ENCODE measurements at regions not wholly inside any gene's neighbourhood (a gene's known extent, or its start where the extent isn't known, plus 50 kb on each side); places are given as distances from the start of the nearest gene placed in this dataset.

GRCh38 chr7:17070231-17070708, 188.5 kb upstream of the AGR3 start:
- Histone ChIP-seq H3K4me3 (ENCODE audit: low read depth, low read length) (no peak overlapping the region), H3K27ac (no peak overlapping the region), H3K27me3 (replicated peaks) (no peaks in the 10 kb centered on the region), H3K36me3 (replicated peaks) (no peaks in the 10 kb centered on the region)
- no peak for DNase-seq
- in situ Hi-C loops (cut with HindIII; ENCODE audit: low pct_ligation_motif_present, low sequenced_read_pairs) = no loop called here
- TF ChIP-seq CTCF (IDR thresholded peaks at IDR 0.05; ENCODE audit: low read depth, low read length, missing control alignments) = no peak

- Histone ChIP-seq H3K36me3 (replicated peaks) (no peaks in the 10 kb centered on the region), H3K27ac (no peak overlapping the region), H3K27me3 (replicated peaks) (no peaks in the 10 kb centered on the region), H3K4me3 (ENCODE audit: low read depth, low read length) (no peak overlapping the region)
- DNase-seq = no peak
- TF ChIP-seq CTCF (IDR thresholded peaks at IDR 0.05; ENCODE audit: low read depth, low read length, missing control alignments) = no peak
- in situ Hi-C loops (cut with HindIII; ENCODE audit: low pct_ligation_motif_present, low sequenced_read_pairs) = no loop called here
Measured at GRCh38 chr7:17071866-17072265, 190.1 kb upstream of the AGR3 start.

- no peak overlapping the region for H3K27ac ChIP-seq
- no peak for TF ChIP-seq CTCF (IDR thresholded peaks at IDR 0.05; ENCODE audit: low read depth, low read length, missing control alignments)
Measured at GRCh38 chr7:17075601-17076255, 193.9 kb upstream of the AGR3 start.

DNA sequence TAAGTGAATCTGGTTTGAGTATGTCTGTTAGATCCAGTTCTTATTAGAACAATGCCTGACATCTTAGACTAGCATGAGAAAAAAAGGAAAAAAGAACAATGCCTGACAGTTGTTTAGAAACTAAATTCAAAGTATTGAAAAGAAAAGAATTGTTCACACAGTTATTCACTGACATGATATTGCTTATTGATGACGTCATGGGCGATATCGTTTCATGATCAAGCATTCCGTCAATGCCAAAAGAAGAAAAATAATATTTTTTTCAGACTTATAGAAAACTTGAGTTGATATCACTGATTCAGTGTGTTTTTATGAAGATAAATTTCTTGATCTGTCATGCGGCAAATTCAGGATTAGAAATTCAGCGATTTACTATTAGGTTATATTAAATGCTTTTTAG, 196.5 kb upstream of the AGR3 start:
- no peak overlapping the region for H3K27ac ChIP-seq

More at GRCh38 chr7:17075601-17076255, 193.9 kb upstream of the AGR3 start:
- in situ Hi-C loops (cut with HindIII; ENCODE audit: low pct_ligation_motif_present, low sequenced_read_pairs) = no loop called here
- Histone ChIP-seq H3K27me3 (replicated peaks) (no peaks in the 10 kb centered on the region), H3K4me3 (ENCODE audit: low read depth, low read length) (no peak overlapping the region), H3K36me3 (replicated peaks) (no peaks in the 10 kb centered on the region)
- DNase-seq = no peak

GRCh38 chr7:17083392-17084165, 201.8 kb upstream of the AGR3 start:
- TF ChIP-seq CTCF (IDR thresholded peaks at IDR 0.05; ENCODE audit: low read depth, low read length, missing control alignments) = no peak
- Histone ChIP-seq H3K27ac (no peak overlapping the region), H3K27me3 (replicated peaks) (no peaks in the 10 kb centered on the region), H3K36me3 (replicated peaks) (no peaks in the 10 kb centered on the region), H3K4me3 (ENCODE audit: low read depth, low read length) (no peak overlapping the region)
- in situ Hi-C loops (cut with HindIII; ENCODE audit: low pct_ligation_motif_present, low sequenced_read_pairs) = no loop called here
- DNase-seq = no peak

More for the DNA sequence above, 196.5 kb upstream of the AGR3 start:
- no peak for TF ChIP-seq CTCF (IDR thresholded peaks at IDR 0.05; ENCODE audit: low read depth, low read length, missing control alignments)
- no peaks in the 10 kb centered on the region for H3K27me3 ChIP-seq (replicated peaks)
- DNase-seq = no peak
- in situ Hi-C loops (cut with HindIII; ENCODE audit: low pct_ligation_motif_present, low sequenced_read_pairs) = no loop called here
- H3K4me3 ChIP-seq (ENCODE audit: low read depth, low read length) = no peak overlapping the region
- no peaks in the 10 kb centered on the region for H3K36me3 ChIP-seq (replicated peaks)

All from brain microvascular endothelial cell (primary cell).